ENCODE measurements at regions not wholly inside any gene's neighbourhood (a gene's known extent, or its start where the extent isn't known, plus 50 kb on each side); places are given as distances from the start of the nearest gene placed in this dataset.

DNA sequence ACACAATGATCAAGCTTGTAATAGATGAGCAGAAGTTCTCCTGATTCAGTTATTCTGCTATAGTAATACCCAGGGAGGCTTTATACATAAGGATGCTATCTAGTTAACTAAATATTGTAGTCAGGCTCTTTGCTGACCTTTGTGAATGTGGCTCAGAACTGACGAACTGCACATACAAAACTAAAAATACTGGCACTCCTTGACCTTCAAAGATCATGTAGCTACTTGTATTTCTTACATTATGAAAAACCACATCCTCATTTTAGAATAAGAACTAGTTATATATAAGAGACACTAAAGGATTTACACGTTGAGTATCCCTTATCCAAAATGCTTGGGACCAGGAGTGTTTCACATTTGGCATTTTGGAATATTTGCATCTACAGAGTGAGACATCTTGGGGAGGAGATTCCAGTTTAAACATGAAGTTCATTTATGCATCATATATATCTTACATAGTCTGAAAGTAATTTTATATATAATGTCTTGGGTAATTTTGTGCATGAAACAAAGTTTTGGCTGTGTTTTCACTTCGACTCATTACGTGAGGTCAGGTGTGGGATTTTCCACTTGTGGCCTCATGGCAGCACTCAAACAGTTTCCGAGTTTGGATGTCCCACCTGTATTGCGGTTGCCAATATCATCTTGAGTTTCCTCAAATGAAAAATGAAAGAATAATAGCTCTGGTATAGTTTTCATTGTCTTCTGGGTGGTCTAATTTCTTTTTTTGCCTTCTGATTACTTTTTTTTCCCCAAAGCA lies 58.4 kb upstream of the FBXL7 start:
- TF ChIP-seq EP300 (IDR thresholded peaks at IDR 0.05), result no peak
- TF ChIP-seq CTCF (IDR thresholded peaks at IDR 0.05), result no peak
